ENCODE measurements at regions not wholly inside any gene's neighbourhood (a gene's known extent, or its start where the extent isn't known, plus 50 kb on each side); places are given as distances from the start of the nearest gene placed in this dataset.

DNA sequence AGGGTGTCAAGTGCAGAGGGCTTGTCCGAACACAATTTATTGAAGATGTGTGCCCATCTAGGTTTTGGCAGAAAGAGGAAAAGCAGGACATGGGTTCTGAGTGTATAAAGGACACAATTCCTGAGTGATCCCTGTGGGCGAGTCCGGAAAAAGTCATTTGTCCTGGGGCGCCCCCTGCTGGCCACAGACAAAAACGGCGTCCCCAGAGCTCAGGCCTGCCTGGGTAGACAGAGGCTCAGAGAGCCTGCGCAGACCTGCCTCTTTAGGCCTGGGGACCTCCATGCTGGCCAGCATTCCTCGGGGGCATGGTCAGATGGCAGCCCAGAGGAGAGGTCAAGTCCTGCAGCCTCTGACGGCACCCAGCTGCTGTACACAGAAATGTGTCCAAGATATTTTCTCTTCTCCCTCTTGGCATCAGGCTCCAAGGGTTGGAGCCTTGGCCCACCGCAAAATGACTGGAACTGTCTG is 65.5 kb upstream of the LRP8 start:
- TF ChIP-seq, protein P1, sequence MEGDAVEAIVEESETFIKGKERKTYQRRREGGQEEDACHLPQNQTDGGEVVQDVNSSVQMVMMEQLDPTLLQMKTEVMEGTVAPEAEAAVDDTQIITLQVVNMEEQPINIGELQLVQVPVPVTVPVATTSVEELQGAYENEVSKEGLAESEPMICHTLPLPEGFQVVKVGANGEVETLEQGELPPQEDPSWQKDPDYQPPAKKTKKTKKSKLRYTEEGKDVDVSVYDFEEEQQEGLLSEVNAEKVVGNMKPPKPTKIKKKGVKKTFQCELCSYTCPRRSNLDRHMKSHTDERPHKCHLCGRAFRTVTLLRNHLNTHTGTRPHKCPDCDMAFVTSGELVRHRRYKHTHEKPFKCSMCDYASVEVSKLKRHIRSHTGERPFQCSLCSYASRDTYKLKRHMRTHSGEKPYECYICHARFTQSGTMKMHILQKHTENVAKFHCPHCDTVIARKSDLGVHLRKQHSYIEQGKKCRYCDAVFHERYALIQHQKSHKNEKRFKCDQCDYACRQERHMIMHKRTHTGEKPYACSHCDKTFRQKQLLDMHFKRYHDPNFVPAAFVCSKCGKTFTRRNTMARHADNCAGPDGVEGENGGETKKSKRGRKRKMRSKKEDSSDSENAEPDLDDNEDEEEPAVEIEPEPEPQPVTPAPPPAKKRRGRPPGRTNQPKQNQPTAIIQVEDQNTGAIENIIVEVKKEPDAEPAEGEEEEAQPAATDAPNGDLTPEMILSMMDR (IDR thresholded peaks at IDR 0.05), result peak; percentile 95

DNA sequence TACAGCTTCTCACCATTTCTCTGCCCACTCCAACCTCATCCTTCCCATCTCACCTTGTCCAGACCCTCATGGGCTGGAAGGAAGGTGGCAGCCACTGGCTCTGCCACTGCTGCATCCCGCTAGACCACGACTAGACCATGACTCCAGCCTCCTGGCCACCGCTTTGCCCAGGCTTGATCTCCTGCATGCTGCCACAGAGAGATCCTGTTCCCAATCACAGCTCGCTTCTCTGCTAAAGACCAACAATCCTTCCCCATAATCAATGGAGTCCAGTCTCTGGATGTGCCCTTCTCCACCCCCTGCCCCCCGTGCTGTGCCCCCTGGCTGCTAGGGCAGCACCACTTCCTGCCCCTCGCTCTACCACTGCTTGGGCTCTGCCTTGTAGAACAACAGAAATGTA is 64.9 kb upstream of the DMRTB1 start:
- TF ChIP-seq, protein P1 (IDR thresholded peaks at IDR 0.05), result no peak

DNA sequence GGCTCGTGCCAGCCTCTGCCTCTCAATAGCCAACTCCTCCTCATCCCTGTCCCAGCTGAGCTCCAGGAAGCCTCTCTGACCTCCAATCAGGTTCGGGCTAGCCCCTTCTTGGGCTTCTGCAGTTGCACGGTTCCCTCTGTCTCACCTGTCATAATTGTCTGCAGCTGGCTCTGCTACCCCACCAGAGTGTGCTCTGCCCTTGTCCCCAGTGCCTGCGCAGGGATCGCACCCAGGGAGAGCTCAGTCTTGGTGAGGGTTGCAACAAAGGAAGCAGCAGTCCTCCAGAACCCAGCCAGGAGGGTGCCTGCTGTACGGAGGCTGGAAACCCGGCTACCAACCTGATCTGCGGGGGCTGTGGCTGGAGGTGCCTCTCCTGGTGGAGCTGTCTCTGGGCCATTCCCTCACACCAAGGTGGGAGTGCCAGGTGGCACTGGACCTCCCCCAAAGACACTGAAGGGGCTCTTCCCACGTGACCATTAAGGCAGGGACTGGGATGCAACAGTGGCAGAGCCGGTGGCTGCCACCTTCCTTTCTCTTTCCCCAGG is 63.5 kb upstream of the DMRTB1 start:
- TF ChIP-seq, protein P1 (IDR thresholded peaks at IDR 0.05), result no peak

DNA sequence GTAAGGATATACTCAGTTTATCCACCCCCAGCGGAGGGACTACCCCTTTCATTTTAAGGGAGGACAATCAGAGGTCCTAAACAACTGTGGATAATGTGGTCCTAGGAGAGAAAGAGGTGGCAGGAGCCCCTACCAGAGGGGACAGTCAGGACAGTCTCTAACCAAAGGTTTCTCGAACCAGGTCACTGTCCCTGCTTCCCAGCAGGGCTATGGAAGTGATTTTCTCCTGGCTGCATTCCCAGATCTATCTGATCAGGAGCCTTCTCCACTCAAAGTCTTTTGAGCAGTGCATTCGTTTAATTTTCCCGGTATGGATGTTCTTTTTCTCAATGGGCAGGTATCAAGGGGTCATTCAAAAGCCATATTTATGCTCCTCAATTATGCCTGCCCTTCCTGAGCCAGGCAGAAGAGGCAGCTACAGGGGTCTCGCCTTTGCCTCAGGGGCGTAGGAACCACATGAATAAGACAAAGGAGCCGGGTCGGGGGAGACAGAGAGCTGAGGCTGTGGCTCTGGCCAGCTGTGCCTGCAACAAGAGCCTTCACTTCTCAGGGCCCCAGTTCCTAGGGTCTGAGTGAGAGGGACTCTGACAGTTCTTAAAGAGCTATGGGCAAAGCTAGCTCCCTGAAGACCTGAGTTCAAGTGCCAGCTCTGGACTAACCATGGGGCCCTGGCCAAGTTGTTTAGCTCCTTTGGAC is 62.5 kb upstream of the DMRTB1 start:
- TF ChIP-seq, protein P1 (IDR thresholded peaks at IDR 0.05), result no peak

DNA sequence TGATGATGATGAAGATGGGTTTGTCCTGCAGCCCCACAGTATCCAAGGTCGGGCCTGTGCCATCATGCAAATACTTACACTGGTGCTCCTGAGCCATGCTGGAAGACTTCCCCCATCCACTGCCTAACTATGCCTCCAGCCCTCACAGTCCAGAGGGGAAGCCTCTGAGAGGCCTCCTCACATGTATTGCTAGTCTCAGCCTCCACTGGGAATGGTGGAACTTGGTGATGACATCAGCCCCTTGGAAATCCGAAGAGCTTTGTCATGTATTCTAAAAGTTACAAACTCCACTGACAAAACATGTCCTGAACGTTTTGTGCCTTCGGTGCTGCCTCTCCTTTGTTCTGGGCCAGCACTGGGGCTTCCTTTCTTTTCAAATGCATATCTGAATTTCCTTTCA is 61.1 kb upstream of the DMRTB1 start:
- TF ChIP-seq, protein P1 (IDR thresholded peaks at IDR 0.05), result no peak

DNA sequence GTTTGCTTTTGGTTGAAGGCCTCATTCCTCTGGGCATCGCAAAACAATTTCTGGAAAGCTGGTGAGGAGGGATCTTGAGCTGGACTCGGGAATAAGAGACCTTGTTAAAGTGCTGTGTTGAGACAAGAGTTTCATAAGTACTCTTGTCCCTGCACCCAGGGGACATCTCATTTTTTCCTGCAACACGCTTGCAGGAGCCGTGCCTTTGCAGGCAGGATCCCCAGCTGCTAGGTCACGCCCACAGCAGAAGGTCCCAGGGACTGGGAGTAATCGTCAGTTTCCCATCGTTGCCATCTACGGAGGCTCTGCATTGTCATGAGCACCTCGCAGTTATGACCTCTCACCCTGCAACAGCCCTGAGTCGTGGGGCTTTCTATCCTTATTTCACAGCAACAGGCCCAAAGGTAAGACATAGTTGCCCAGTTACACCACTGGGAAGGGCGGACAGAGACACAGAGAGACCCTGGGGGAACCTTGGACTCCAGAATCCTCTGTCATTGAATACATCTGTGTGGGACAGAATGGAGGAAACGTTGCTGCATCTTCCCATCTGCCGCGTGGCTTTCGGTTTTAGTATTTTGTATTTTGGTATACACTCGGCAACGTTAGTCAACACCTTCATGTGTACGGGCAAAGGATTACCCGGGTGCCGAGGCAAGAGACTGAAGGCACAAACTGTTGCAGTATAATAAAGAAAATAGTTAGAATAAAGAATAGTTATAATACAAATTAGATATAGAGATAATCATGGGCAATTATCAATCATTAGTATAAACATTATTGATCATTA is 60.4 kb upstream of the DMRTB1 start:
- TF ChIP-seq, protein P1 (IDR thresholded peaks at IDR 0.05), result no peak

DNA sequence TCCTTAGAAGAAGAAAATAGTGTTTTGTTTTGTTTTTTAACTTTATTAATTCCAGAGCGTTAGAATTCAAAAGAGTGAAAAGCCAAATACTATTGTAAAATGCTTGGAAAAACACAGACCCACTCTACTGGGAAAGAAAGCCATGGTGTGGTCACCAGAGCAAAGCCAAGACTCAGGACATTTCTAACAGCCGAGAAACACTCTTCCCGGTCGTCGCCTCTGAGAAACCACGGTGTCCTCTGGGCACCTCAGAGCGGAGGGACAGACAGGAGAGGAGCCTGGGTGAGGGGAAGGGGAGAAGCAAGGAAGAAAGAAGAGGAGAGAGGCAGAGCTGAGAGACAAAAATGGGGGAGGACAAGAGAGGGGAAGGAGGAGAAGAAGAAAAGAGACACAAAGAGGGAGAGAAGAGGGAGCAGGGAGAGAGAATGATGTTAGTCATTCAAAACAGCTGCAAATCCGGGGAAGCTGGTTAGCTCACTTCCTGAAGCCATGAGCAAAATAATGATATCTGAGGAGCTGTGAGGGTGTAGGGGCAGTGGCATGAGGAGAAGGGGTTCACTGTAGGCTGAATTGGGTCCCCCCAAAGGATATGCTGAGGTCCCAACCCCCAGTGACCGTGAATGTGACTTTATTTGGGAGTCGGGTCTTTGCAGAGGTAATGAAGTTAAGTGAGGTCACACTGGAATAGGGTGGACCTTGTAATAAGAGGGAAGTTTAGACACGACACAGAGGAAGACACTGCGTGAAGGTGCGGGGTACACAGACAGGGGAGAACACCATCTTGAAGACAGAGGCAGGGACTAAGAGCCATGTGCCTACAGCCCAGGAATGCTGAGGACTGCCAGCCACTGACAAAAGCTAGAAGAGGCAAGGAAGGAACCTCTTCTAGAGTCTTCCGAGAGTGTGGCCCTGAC is 58.2 kb upstream of the DMRTB1 start:
- TF ChIP-seq, protein P1 (IDR thresholded peaks at IDR 0.05), result no peak

Measured in LNCAP (cell line).